Right cardiac atrium (tissue), 5 donors: ENCODE measurements at regions not wholly inside any gene's neighbourhood (a gene's known extent, or its start where the extent isn't known, plus 50 kb on each side); places are given as distances from the start of the nearest gene placed in this dataset.

Source experiments
- ATAC-seq, 2 donors: fragments of 200-7000 bp; cut with Tn5 transposase; one replicate each; pipeline versions ENCODE4 v1.8.0 to v1.9.1; 2020; ENCODE audit warnings: moderate library complexity in 2 of 2, mild to moderate bottlenecking in 1 of 2
- DNase-seq, 3 donors: peaks; one replicate each; pipeline ENCODE4 v3.0.0-alpha.2; 2020
- H3K27ac ChIP-seq: one replicate; pipeline ENCODE4 v1.5.1; 2013; ENCODE audit warnings: mild to moderate bottlenecking, low read length, control low read depth, moderate library complexity
- H3K27me3 ChIP-seq: one replicate; pipeline ENCODE4 v1.6.1; 2013; ENCODE audit not compliant: control insufficient read depth, insufficient read depth
- H3K4me1 ChIP-seq: one replicate; pipeline ENCODE4 v1.6.1; 2013; ENCODE audit warnings: low read length; ENCODE audit not compliant: control insufficient read depth, insufficient read depth
- H3K4me3 ChIP-seq: one replicate; pipeline ENCODE4 v1.5.1; 2013; ENCODE audit warnings: low read length, control low read depth
- H3K9me3 ChIP-seq: one replicate; pipeline ENCODE4 v1.6.1; 2013; ENCODE audit warnings: low read length; ENCODE audit not compliant: control insufficient read depth
- WGBS: extraction: QIAGEN DNeasy Blood & Tissue Kit; methylation state at CpG from one replicate; pipeline ENCODE4 v1.1.7; 2013; 5-methylcytosine and 5-hydroxymethylcytosine counted together
- intact Hi-C, 4 donors: fragments of 100-400 bp; cut with DNase I; formaldehyde crosslinking; loops; one replicate each; pipeline versions ENCODE4 v1.11.0 to v1.14.0; 2022 to 2023
- donor health status: healthy with polysubstance abuse.
- donor health status: DM: no; HTN: yes; CAD: no.
- donor health status: DM: no; HTN: no; CAD: no.
- donor health status: DM: no; HTN: yes; CAD: no; lungs with severe emphysema.
- donor health status: DM: yes; HTN: yes; CAD: no.

- 93% methylated on average over 2 of the region's 2 CpGs for WGBS
- Histone ChIP-seq H3K4me3 (no peak overlapping the region), H3K27me3 (no peaks in the 10 kb centered on the region), H3K9me3 (no peaks in the 10 kb centered on the region), H3K4me1 (no peaks in the 10 kb centered on the region), H3K27ac (no peak overlapping the region)
- intact Hi-C loops, result no loop called here
- DNase-seq (no peak), ATAC-seq (no peak)
Measured at GRCh38 chr3:74534611-74535010, 79.8 kb downstream of the CNTN3 start.

GRCh38 chr3:74532446-74532845 is 82.0 kb downstream of the CNTN3 start:
- H3K4me3 ChIP-seq, result no peak overlapping the region
- H3K27ac ChIP-seq, result no peak overlapping the region
- H3K9me3 ChIP-seq, result no peaks in the 10 kb centered on the region
- intact Hi-C loops, result no loop called here
- no peaks in the 10 kb centered on the region for H3K27me3 ChIP-seq
- ATAC-seq (no peak), DNase-seq (no peak)
- H3K4me1 ChIP-seq, result no peaks in the 10 kb centered on the region
- WGBS, result 48% methylated on average over 4 of the region's 4 CpGs

- H3K27ac ChIP-seq, result no peak overlapping the region
- H3K9me3 ChIP-seq, result no peaks in the 10 kb centered on the region
- H3K4me3 ChIP-seq, result no peak overlapping the region
- 78% methylated on average over 4 of the region's 4 CpGs for WGBS
- ATAC-seq (no peak), DNase-seq (no peak)
- intact Hi-C loops, result no loop called here
- H3K4me1 ChIP-seq, result no peaks in the 10 kb centered on the region
- H3K27me3 ChIP-seq, result no peaks in the 10 kb centered on the region
Measured at GRCh38 chr3:74531491-74531890, 83.0 kb downstream of the CNTN3 start.

- intact Hi-C loops, result no loop called here
- no peak for ATAC-seq
Measured at GRCh38 chr3:74529145-74529544, 85.3 kb downstream of the CNTN3 start.

GRCh38 chr3:74527566-74527965 is 86.9 kb downstream of the CNTN3 start:
- DNase-seq (no peak), ATAC-seq (no peak)
- H3K4me3 ChIP-seq, result no peak overlapping the region
- no peaks in the 10 kb centered on the region for H3K27me3 ChIP-seq
- H3K27ac ChIP-seq, result no peak overlapping the region
- H3K9me3 ChIP-seq, result no peaks in the 10 kb centered on the region
- WGBS, result 59% methylated on average over 4 of the region's 4 CpGs
- intact Hi-C loops, result no loop called here
- no peaks in the 10 kb centered on the region for H3K4me1 ChIP-seq

More at GRCh38 chr3:74529145-74529544, 85.3 kb downstream of the CNTN3 start:
- no peak overlapping the region for H3K4me3 ChIP-seq
- no peaks in the 10 kb centered on the region for H3K27me3 ChIP-seq
- H3K27ac ChIP-seq, result no peak overlapping the region
- no peak for DNase-seq
- WGBS, result 64% methylated on average over 3 of the region's 3 CpGs
- no peaks in the 10 kb centered on the region for H3K9me3 ChIP-seq
- H3K4me1 ChIP-seq, result no peaks in the 10 kb centered on the region

GRCh38 chr3:74523811-74524210 is 90.6 kb downstream of the CNTN3 start:
- WGBS, result 56% methylated on average over 2 of the region's 2 CpGs
- intact Hi-C loops, result no loop called here
- DNase-seq (no peak), ATAC-seq (no peak)
- Histone ChIP-seq H3K27me3 (no peaks in the 10 kb centered on the region), H3K4me3 (no peak overlapping the region), H3K9me3 (no peaks in the 10 kb centered on the region), H3K27ac (no peak overlapping the region), H3K4me1 (no peaks in the 10 kb centered on the region)

- H3K9me3 ChIP-seq, result no peaks in the 10 kb centered on the region
- no peaks in the 10 kb centered on the region for H3K4me1 ChIP-seq
- H3K4me3 ChIP-seq, result no peak overlapping the region
- H3K27ac ChIP-seq, result no peak overlapping the region
- no peak for ATAC-seq
- intact Hi-C loops, result no loop called here
- DNase-seq, result no peak
- 63% methylated on average over 3 of the region's 3 CpGs for WGBS
- H3K27me3 ChIP-seq, result no peaks in the 10 kb centered on the region
Measured at GRCh38 chr3:74520895-74521294, 93.6 kb downstream of the CNTN3 start.

- Histone ChIP-seq H3K4me1 (no peaks in the 10 kb centered on the region), H3K4me3 (no peak overlapping the region), H3K9me3 (no peaks in the 10 kb centered on the region), H3K27ac (no peak overlapping the region), H3K27me3 (no peaks in the 10 kb centered on the region)
- ATAC-seq (no peak), DNase-seq (no peak)
- intact Hi-C loops, result no loop called here
Measured at GRCh38 chr3:74518610-74519009, 95.8 kb downstream of the CNTN3 start.

- Histone ChIP-seq H3K4me1 (no peaks in the 10 kb centered on the region), H3K27ac (no peak overlapping the region), H3K27me3 (no peaks in the 10 kb centered on the region), H3K9me3 (no peaks in the 10 kb centered on the region), H3K4me3 (no peak overlapping the region)
- intact Hi-C loops, result no loop called here
- no peak for ATAC-seq
- no peak for DNase-seq
Measured at GRCh38 chr3:74516019-74516418, 98.4 kb downstream of the CNTN3 start.

GRCh38 chr3:74515451-74515850 is 99.0 kb downstream of the CNTN3 start:
- no peaks in the 10 kb centered on the region for H3K27me3 ChIP-seq
- 91% methylated on average over 3 of the region's 3 CpGs for WGBS
- H3K9me3 ChIP-seq, result no peaks in the 10 kb centered on the region
- H3K27ac ChIP-seq, result no peak overlapping the region
- no peak overlapping the region for H3K4me3 ChIP-seq
- ATAC-seq (no peak), DNase-seq (no peak)
- intact Hi-C loops, result no loop called here
- H3K4me1 ChIP-seq, result no peaks in the 10 kb centered on the region

GRCh38 chr3:74511078-74511477 is 103.4 kb downstream of the CNTN3 start:
- intact Hi-C loops, result no loop called here
- H3K27ac ChIP-seq, result no peak overlapping the region
- DNase-seq (no peak), ATAC-seq (no peak)
- no peaks in the 10 kb centered on the region for H3K9me3 ChIP-seq
- H3K4me3 ChIP-seq, result no peak overlapping the region
- H3K27me3 ChIP-seq, result no peaks in the 10 kb centered on the region
- H3K4me1 ChIP-seq, result no peaks in the 10 kb centered on the region

GRCh38 chr3:74510261-74510818 is 104.1 kb downstream of the CNTN3 start:
- ATAC-seq, result no peak
- 75% methylated on average over 5 of the region's 5 CpGs for WGBS
- no peak for DNase-seq
- Histone ChIP-seq H3K9me3 (no peaks in the 10 kb centered on the region), H3K27ac (no peak overlapping the region), H3K4me3 (no peak overlapping the region), H3K27me3 (no peaks in the 10 kb centered on the region), H3K4me1 (no peaks in the 10 kb centered on the region)
- intact Hi-C loops, result no loop called here
